ENCODE measurements at regions not wholly inside any gene's neighbourhood (a gene's known extent, or its start where the extent isn't known, plus 50 kb on each side); places are given as distances from the start of the nearest gene placed in this dataset.
"Not testable (repeated sequence)": the region's sequence is repeated elsewhere in the genome, so short reads cannot be mapped to it uniquely, and the experiment has no call there.

DNA sequence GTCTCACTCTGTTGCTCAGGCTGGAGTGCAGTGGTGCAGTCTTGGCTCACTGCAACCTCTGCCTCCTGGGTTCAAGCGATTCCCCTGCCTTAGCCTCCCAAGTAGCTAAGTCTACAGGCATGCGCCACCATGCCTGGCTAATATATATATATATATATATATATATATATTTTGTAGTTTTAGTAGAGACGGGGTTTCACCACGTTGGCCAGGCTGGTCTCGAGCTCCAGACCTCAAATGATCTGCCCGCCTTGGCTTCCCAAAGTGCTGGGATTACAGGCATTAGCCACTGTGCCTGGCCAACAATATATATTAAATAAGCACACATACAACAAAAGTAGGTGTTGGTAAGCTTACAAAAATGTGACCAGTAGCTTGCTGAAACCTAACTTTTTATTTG, 1364.3 kb downstream of the CDH12 start:
- TF ChIP-seq, protein P1, sequence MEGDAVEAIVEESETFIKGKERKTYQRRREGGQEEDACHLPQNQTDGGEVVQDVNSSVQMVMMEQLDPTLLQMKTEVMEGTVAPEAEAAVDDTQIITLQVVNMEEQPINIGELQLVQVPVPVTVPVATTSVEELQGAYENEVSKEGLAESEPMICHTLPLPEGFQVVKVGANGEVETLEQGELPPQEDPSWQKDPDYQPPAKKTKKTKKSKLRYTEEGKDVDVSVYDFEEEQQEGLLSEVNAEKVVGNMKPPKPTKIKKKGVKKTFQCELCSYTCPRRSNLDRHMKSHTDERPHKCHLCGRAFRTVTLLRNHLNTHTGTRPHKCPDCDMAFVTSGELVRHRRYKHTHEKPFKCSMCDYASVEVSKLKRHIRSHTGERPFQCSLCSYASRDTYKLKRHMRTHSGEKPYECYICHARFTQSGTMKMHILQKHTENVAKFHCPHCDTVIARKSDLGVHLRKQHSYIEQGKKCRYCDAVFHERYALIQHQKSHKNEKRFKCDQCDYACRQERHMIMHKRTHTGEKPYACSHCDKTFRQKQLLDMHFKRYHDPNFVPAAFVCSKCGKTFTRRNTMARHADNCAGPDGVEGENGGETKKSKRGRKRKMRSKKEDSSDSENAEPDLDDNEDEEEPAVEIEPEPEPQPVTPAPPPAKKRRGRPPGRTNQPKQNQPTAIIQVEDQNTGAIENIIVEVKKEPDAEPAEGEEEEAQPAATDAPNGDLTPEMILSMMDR (IDR thresholded peaks at IDR 0.05; ENCODE audit: insufficient read depth, low read length), result not testable (repeated sequence)
- TF ChIP-seq, protein P2, sequence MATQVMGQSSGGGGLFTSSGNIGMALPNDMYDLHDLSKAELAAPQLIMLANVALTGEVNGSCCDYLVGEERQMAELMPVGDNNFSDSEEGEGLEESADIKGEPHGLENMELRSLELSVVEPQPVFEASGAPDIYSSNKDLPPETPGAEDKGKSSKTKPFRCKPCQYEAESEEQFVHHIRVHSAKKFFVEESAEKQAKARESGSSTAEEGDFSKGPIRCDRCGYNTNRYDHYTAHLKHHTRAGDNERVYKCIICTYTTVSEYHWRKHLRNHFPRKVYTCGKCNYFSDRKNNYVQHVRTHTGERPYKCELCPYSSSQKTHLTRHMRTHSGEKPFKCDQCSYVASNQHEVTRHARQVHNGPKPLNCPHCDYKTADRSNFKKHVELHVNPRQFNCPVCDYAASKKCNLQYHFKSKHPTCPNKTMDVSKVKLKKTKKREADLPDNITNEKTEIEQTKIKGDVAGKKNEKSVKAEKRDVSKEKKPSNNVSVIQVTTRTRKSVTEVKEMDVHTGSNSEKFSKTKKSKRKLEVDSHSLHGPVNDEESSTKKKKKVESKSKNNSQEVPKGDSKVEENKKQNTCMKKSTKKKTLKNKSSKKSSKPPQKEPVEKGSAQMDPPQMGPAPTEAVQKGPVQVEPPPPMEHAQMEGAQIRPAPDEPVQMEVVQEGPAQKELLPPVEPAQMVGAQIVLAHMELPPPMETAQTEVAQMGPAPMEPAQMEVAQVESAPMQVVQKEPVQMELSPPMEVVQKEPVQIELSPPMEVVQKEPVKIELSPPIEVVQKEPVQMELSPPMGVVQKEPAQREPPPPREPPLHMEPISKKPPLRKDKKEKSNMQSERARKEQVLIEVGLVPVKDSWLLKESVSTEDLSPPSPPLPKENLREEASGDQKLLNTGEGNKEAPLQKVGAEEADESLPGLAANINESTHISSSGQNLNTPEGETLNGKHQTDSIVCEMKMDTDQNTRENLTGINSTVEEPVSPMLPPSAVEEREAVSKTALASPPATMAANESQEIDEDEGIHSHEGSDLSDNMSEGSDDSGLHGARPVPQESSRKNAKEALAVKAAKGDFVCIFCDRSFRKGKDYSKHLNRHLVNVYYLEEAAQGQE (IDR thresholded peaks at IDR 0.05; ENCODE audit: insufficient replicate concordance, low read depth), result not testable (repeated sequence)
- not testable (repeated sequence) for TF ChIP-seq POLR2AphosphoS5, GABPA (IDR thresholded peaks at IDR 0.05; ENCODE audit: low read depth)
